H1 (cell line): ENCODE measurements at regions not wholly inside any gene's neighbourhood (a gene's known extent, or its start where the extent isn't known, plus 50 kb on each side); places are given as distances from the start of the nearest gene placed in this dataset.

Experiments used
- CTCF ChIA-PET: fragments of 300-600 bp; sonication (Branson Sonifier 250); formaldehyde crosslinking; loops from one replicate; lab custom pipeline; 2021; ENCODE audit not compliant: partially characterized antibody; lab: Charles Lee
- POLR2A ChIA-PET: fragments of 300-600 bp; sonication (Branson Sonifier 250); formaldehyde crosslinking; loops from one replicate; lab custom pipeline; 2021; ENCODE audit warnings: inconsistent platforms; ENCODE audit not compliant: partially characterized antibody; lab: Charles Lee
- DNase-seq, 2 experiments: peaks; one replicate each; pipeline versions ENCODE4 v3.0.0 to v3.0.0-alpha.2; 2010 to 2022; ENCODE audit warnings: low spot score in 2 of 2, low read depth in 1 of 2, mixed read lengths in 1 of 2
- FAIRE-seq: peaks from 2 replicates; lab custom pipeline; 2011; peaks lifted over from hg19 to GRCh38; lab: Jason Lieb, UNC
- H2AFZ ChIP-seq: 2 replicates; pipeline ENCODE4 v1.8.1; 2012; ENCODE audit warnings: low read length, inconsistent platforms
- H2AK5ac ChIP-seq: 2 replicates; pipeline ENCODE4 v1.6.1; 2013; ENCODE audit warnings: low read depth, low read length
- H2BK120ac ChIP-seq: replicated peaks from 2 replicates; pipeline ENCODE3; 2013; ENCODE audit warnings: low read depth, low read length, inconsistent platforms
- H2BK12ac ChIP-seq: 2 replicates; pipeline ENCODE4 v1.6.1; 2013; ENCODE audit warnings: low read depth, low read length
- H2BK15ac ChIP-seq: 2 replicates; pipeline ENCODE4 v1.6.1; 2013; ENCODE audit warnings: low read length
- H2BK20ac ChIP-seq: 2 replicates; pipeline ENCODE4 v1.6.1; 2013; ENCODE audit warnings: low read length
- H2BK5ac ChIP-seq: 2 replicates; pipeline ENCODE4 v1.6.1; 2013; ENCODE audit warnings: low read depth, low read length
- H3K14ac ChIP-seq: 2 replicates; pipeline ENCODE4 v1.6.1; 2013; ENCODE audit warnings: inconsistent platforms; ENCODE audit not compliant: insufficient read length
- H3K18ac ChIP-seq: 2 replicates; pipeline ENCODE4 v1.6.1; 2013; ENCODE audit warnings: low read length; ENCODE audit errors: extremely low read depth
- H3K23ac ChIP-seq: 2 replicates; pipeline ENCODE4 v1.6.1; 2013; ENCODE audit warnings: inconsistent platforms; ENCODE audit not compliant: insufficient read length
- H3K23me2 ChIP-seq: 2 replicates; pipeline ENCODE4 v1.6.1; 2013; ENCODE audit warnings: low read depth, low read length
- H3K27ac ChIP-seq: 2 replicates; pipeline ENCODE4 v1.6.1; 2011; ENCODE audit warnings: low read depth, low read length, inconsistent platforms
- H3K27me3 ChIP-seq, 4 experiments: replicated peaks in 1 of 4; 1 replicate in 1 of 4; 2 replicates in 3 of 4; pipeline versions ENCODE4 v1.6.1 to v1.8.1; 2011 to 2013; ENCODE audit warnings: low read length in 3 of 4, mild to moderate bottlenecking in 3 of 4, inconsistent platforms in 2 of 4, mixed read lengths in 2 of 4, moderate library complexity in 1 of 4; ENCODE audit not compliant: control insufficient read depth in 3 of 4, insufficient read depth in 3 of 4; ENCODE audit errors: extremely low read depth in 1 of 4
- H3K36me3 ChIP-seq, 4 experiments: 2 replicates each; pipeline versions ENCODE4 v1.6.1 to v1.8.1; 2011 to 2013; ENCODE audit warnings: mild to moderate bottlenecking in 4 of 4, low read length in 3 of 4, moderate library complexity in 2 of 4, control low read depth in 1 of 4, inconsistent platforms in 1 of 4; ENCODE audit not compliant: insufficient read depth in 4 of 4, control insufficient read depth in 2 of 4
- H3K4ac ChIP-seq: replicated peaks from 2 replicates; pipeline ENCODE3; 2013; ENCODE audit warnings: low read length, low read depth, mixed read lengths, inconsistent platforms; ENCODE audit not compliant: insufficient read length
- H3K4me1 ChIP-seq, 4 experiments: replicated peaks in 1 of 4; 1 replicate in 1 of 4; 2 replicates in 3 of 4; pipeline versions ENCODE4 v1.6.1 to v1.8.1; 2011 to 2013; ENCODE audit warnings: low read length in 3 of 4, inconsistent platforms in 2 of 4, mixed read lengths in 1 of 4; ENCODE audit not compliant: insufficient read depth in 4 of 4, control insufficient read depth in 3 of 4
- H3K4me2 ChIP-seq, 2 experiments: 2 replicates each; pipeline versions ENCODE4 v1.6.1 to v1.8.1; 2011 to 2013; ENCODE audit warnings: low read depth in 2 of 2, low read length in 2 of 2, control low read depth in 1 of 2, inconsistent platforms in 1 of 2, mild to moderate bottlenecking in 1 of 2; ENCODE audit not compliant: insufficient read depth in 1 of 2
- H3K4me3 ChIP-seq, 4 experiments: fragments of 200-600, 300-600 bp in 1 of 4; sonication (generic), shearing (Covaris generic), sonication (Bioruptor Twin) in 1 of 4; 2 replicates each; pipeline versions ENCODE4 v1.5.1 to v1.8.1; 2011 to 2016; ENCODE audit warnings: low read length in 4 of 4, low read depth in 3 of 4, control low read depth in 2 of 4, inconsistent platforms in 2 of 4, mild to moderate bottlenecking in 2 of 4, mixed read lengths in 1 of 4, moderate library complexity in 1 of 4; ENCODE audit not compliant: insufficient read depth in 2 of 4; ENCODE audit errors: extremely low read depth in 1 of 4
- H3K56ac ChIP-seq: replicated peaks from 2 replicates; pipeline ENCODE3; 2013; ENCODE audit warnings: low read depth, mild to moderate bottlenecking, mixed read lengths, low read length, inconsistent platforms; ENCODE audit not compliant: insufficient read length
- H3K79me1 ChIP-seq: 2 replicates; pipeline ENCODE4 v1.6.1; 2013; ENCODE audit warnings: low read depth, low read length, control low read depth
- H3K79me2 ChIP-seq, 2 experiments: 2 replicates each; pipeline versions ENCODE4 v1.6.1 to v1.8.1; 2012 to 2013; ENCODE audit warnings: low read length in 2 of 2, mild to moderate bottlenecking in 2 of 2, inconsistent platforms in 1 of 2; ENCODE audit not compliant: insufficient read depth in 2 of 2, control insufficient read depth in 1 of 2
- H3K9ac ChIP-seq, 4 experiments: replicated peaks in 1 of 4; 1 replicate in 1 of 4; 2 replicates in 3 of 4; pipeline versions ENCODE4 v1.6.1 to v1.8.1; 2011 to 2013; ENCODE audit warnings: low read depth in 3 of 4, low read length in 3 of 4, control low read depth in 2 of 4, mild to moderate bottlenecking in 2 of 4, moderate library complexity in 2 of 4, inconsistent platforms in 1 of 4; ENCODE audit errors: extremely low read depth in 1 of 4
- H3K9me3 ChIP-seq, 2 experiments: 2 replicates each; pipeline versions ENCODE4 v1.6.1 to v1.8.1; 2012 to 2013; ENCODE audit warnings: mild to moderate bottlenecking in 2 of 2, moderate library complexity in 2 of 2, control low read depth in 1 of 2, inconsistent platforms in 1 of 2, low read depth in 1 of 2, low read length in 1 of 2, mixed read lengths in 1 of 2; ENCODE audit not compliant: insufficient read depth in 2 of 2
- H4K20me1 ChIP-seq, 2 experiments: replicated peaks in 1 of 2; 2 replicates each; pipeline versions ENCODE3 to v1.8.1; 2011 to 2013; ENCODE audit warnings: inconsistent platforms in 2 of 2, low read length in 2 of 2, mild to moderate bottlenecking in 1 of 2; ENCODE audit not compliant: insufficient read depth in 2 of 2, control insufficient read depth in 1 of 2
- H4K5ac ChIP-seq: 2 replicates; pipeline ENCODE4 v1.6.1; 2013; ENCODE audit warnings: low read length, low read depth, mixed read lengths, inconsistent platforms; ENCODE audit not compliant: insufficient read length
- H4K8ac ChIP-seq: 2 replicates; pipeline ENCODE4 v1.8.0; 2013; ENCODE audit warnings: mild to moderate bottlenecking, moderate library complexity, low read length, inconsistent platforms; ENCODE audit not compliant: insufficient read depth; ENCODE audit errors: extremely low read depth
- H4K91ac ChIP-seq: replicated peaks from 2 replicates; pipeline ENCODE3; 2013; ENCODE audit warnings: low read length, mixed read lengths, inconsistent platforms; ENCODE audit not compliant: insufficient read length
- CHD1 ChIP-seq: IDR thresholded peaks from 2 replicates; pipeline ENCODE4 v1.6.1; 2012; ENCODE audit warnings: low read depth, low read length, improper control_type of control experiment
- KDM4A ChIP-seq: IDR thresholded peaks from one replicate; pipeline ENCODE4 v1.7.1; 2012; ENCODE audit warnings: low read depth, mild to moderate bottlenecking, moderate library complexity, low read length, inconsistent platforms; ENCODE audit not compliant: severe bottlenecking
- SAP30 ChIP-seq: fragments of 300-600 bp; sonication (generic); IDR thresholded peaks from 2 replicates; pipeline ENCODE4 v1.7.1; 2012; ENCODE audit warnings: low read length, moderate library complexity, mild to moderate bottlenecking, inconsistent platforms; ENCODE audit not compliant: insufficient read depth, insufficient replicate concordance
- TEAD4 ChIP-seq: IDR thresholded peaks from 2 replicates; pipeline ENCODE4 v1.6.1; 2012; ENCODE audit warnings: low read depth, low read length, inconsistent platforms, mixed read lengths
- WGBS, 2 experiments: shearing (Covaris generic) in 1 of 2; methylation state at CpG; one replicate each; pipeline versions ENCODE4 v1.1.6 to v1.1.7; 2013 to 2015; ENCODE audit warnings: low lambda C conversion rate in 2 of 2, mixed read lengths in 2 of 2, inconsistent platforms in 1 of 2, low coverage in 1 of 2, missing lambda C conversion rate in 1 of 2; ENCODE audit not compliant: insufficient replicate concordance in 2 of 2, insufficient coverage in 1 of 2, insufficient read length in 1 of 2; ENCODE audit errors: extremely low coverage in 1 of 2, missing lambda C conversion rate in 1 of 2; 5-methylcytosine and 5-hydroxymethylcytosine counted together

DNA sequence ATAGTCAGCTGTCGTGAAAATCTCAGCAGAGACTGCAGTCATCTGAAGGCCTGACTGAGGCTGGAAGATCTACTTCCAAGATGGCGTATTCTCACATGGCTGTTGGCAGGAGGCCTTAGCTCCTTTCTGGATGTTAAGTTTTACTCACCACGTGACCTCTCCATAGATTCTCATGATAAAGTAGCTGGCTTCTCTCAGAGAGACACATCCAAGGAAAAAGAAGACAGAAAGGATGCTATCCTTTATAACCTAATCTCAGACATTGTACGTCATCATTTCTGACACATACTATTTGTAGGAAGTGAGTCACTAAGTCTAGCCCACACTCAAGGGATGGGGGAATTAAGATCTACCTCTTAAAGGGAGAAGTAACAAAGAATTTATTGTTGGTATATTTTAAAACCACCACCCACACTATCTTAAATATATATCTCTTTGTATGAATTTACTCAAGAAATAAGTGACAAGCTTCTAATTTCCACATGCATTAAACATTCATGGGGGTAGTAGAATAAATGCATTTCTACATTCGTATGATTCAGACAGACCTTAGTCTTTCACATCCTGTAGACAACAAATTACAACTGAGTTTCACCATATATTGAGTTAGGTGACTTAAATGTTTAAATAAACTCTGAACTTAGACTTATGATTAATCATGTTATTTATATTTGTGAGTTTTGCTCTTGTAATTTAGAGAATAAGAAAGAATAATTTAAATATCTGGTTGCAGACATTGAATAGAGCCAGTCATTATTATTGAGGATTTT, 411.0 kb downstream of the LRIG3 start:
- Histone ChIP-seq H2AFZ (0 out of 2 replicates have a peak overlapping the region, but pooled peaks have one; percentile 10), H3K9ac (no peak overlapping the region), H3K56ac (no peak overlapping the region), H3K18ac (no peak overlapping the region), H3K23me2 (no peaks in the 10 kb centered on the region; the same call in 1 of the 2 replicates), H2BK5ac (no peak overlapping the region), H2BK15ac (no peak overlapping the region), H3K14ac (no peak overlapping the region), H3K27ac (no peak overlapping the region), H3K79me2 (no peaks in the 10 kb centered on the region), H4K91ac (no peak overlapping the region), H4K8ac (no peak overlapping the region), H3K4me3 (no peak overlapping the region), H3K4me2 (no peak overlapping the region), H2BK20ac (no peak overlapping the region), H3K79me1 (no peaks in the 10 kb centered on the region), H3K4me1 (no peaks in the 10 kb centered on the region), H3K4ac (no peak overlapping the region), H3K27me3 (no peaks in the 10 kb centered on the region), H4K20me1 (no peaks in the 10 kb centered on the region), H2BK120ac (no peak overlapping the region), H3K9me3 (0 out of 4 replicates have a peak, but pooled peaks cover 0 to 9% of the 10 kb centered on the region in 2 experiments), H4K5ac (no peak overlapping the region), H2BK12ac (no peak overlapping the region), H3K23ac (no peak overlapping the region), H2AK5ac (no peak overlapping the region), H3K36me3 (no peaks in the 10 kb centered on the region)
- no peak for DNase-seq
- CTCF ChIA-PET: no interaction called here
- POLR2A ChIA-PET: no interaction called here
- no peak for FAIRE-seq
- 89% methylated on average over 5 of the region's 5 CpGs; no CpG with 5 or more reads in 1 of the 2 experiments for WGBS, 2 experiments
- TF ChIP-seq SAP30 (no peak), CHD1 (no peak), TEAD4 (no peak), KDM4A (no peak)
